Right lobe of liver (tissue), 6 donors: ENCODE measurements at regions not wholly inside any gene's neighbourhood (a gene's known extent, or its start where the extent isn't known, plus 50 kb on each side); places are given as distances from the start of the nearest gene placed in this dataset.

Source experiments
- ATAC-seq, 4 donors: fragments of 200-7000 bp; cut with Tn5 transposase; one replicate each; pipeline ENCODE4 v1.9.1; 2020; ENCODE audit warnings: mild to moderate bottlenecking in 4 of 4, moderate library complexity in 4 of 4
- DNase-seq, 3 donors: peaks; one replicate each; pipeline ENCODE4 v3.0.0-alpha.2; 2020
- H3K27ac ChIP-seq, 3 donors: fragments of 200-600 bp; one replicate each; pipeline ENCODE4 v1.8.0; 2022
- H3K27me3 ChIP-seq, 2 donors: fragments of 200-600 bp; one replicate each; pipeline ENCODE4 v1.8.0; 2022
- H3K36me3 ChIP-seq, 4 donors: fragments of 200-600 bp; sonication (generic) in 1 of 4; one replicate each; pipeline versions ENCODE4 v1.5.1 to v1.8.0; 2017 to 2022; ENCODE audit warnings: control low read depth in 1 of 4
- H3K4me1 ChIP-seq, 4 donors: fragments of 200-600 bp; sonication (generic) in 1 of 4; one replicate each; pipeline versions ENCODE4 v1.5.1 to v1.8.0; 2017 to 2022; ENCODE audit warnings: control low read depth in 1 of 4
- H3K4me3 ChIP-seq, 3 donors: fragments of 200-600 bp; one replicate each; pipeline ENCODE4 v1.8.0; 2022
- H3K9me3 ChIP-seq, 4 donors: fragments of 200-600 bp; sonication (generic) in 1 of 4; one replicate each; pipeline versions ENCODE4 v1.5.1 to v1.8.0; 2017 to 2022; ENCODE audit warnings: control low read depth in 1 of 4
- CTCF ChIP-seq, 4 donors: fragments of 200-600 bp in 3 of 4; fragments of 450-650 bp in 1 of 4; IDR thresholded peaks; one replicate each; pipeline versions ENCODE4 v1.5.1 to v1.8.0; 2016 to 2022; ENCODE audit warnings: antibody characterized with exemption in 4 of 4, mild to moderate bottlenecking in 2 of 4
- POLR2A ChIP-seq: fragments of 450-650 bp; IDR thresholded peaks from one replicate; pipeline ENCODE4 v1.6.1; 2017; ENCODE audit warnings: antibody characterized with exemption, mild to moderate bottlenecking
- WGBS: methylation state at CpG from one replicate; pipeline ENCODE4 v1.1.6; 2018; ENCODE audit warnings: low coverage, low lambda C conversion rate; ENCODE audit not compliant: insufficient coverage; ENCODE audit errors: missing lambda C conversion rate; 5-methylcytosine and 5-hydroxymethylcytosine counted together
- intact Hi-C, 2 donors: fragments of 100-400 bp; cut with DNase I; formaldehyde crosslinking; loops; one replicate each; pipeline versions ENCODE4 v1.11.2 to v1.14.1; 2022
- small RNA-seq, 2 experiments: library from RNA; depleted of rRNA; stranded (forward); fragments of <200 nt; gene quantifications; one replicate each; pipeline ENCODE3, GENCODE V24; 2016
- donor health status: DM: no; HTN: yes; CAD: no.
- donor health status: DM: no; HTN: no; CAD: no.
- donor health status: DM: no; HTN: no; CAD: no.
- donor health status: DM: no; HTN: yes; CAD: no.
- donor health status: DM: no; HTN: yes; CAD: no.

GRCh38 chr2:8628866-8629209, 53.0 kb upstream of the ID2 start:
- no peaks in the 10 kb centered on the region for H3K9me3 ChIP-seq
- peaks cover 0 to 43% (median 15%) of the 10 kb centered on the region in 4 donors for H3K4me1 ChIP-seq
- no peak for TF ChIP-seq CTCF (IDR thresholded peaks at IDR 0.05)
- TF ChIP-seq POLR2A = no peak
- H3K36me3 ChIP-seq = no peaks in the 10 kb centered on the region
- WGBS = 100% methylated on average over 2 of the region's 6 CpGs
- no peak for ATAC-seq
- intact Hi-C loops = no loop called here
- no peak for DNase-seq
- no peak overlapping the region for H3K4me3 ChIP-seq
- no peak overlapping the region for H3K27ac ChIP-seq
- H3K27me3 ChIP-seq = no peaks in the 10 kb centered on the region

- DNase-seq (no peak), ATAC-seq (no peak)
- no peak for TF ChIP-seq CTCF (IDR thresholded peaks at IDR 0.05)
- TF ChIP-seq POLR2A = no peak
- Histone ChIP-seq H3K27me3 (no peaks in the 10 kb centered on the region), H3K4me3 (no peak overlapping the region), H3K27ac (no peak overlapping the region), H3K36me3 (no peaks in the 10 kb centered on the region), H3K4me1 (peaks cover 0 to 43% (median 15%) of the 10 kb centered on the region in 4 donors), H3K9me3 (no peaks in the 10 kb centered on the region)
- intact Hi-C loops = no loop called here
- WGBS = 82% methylated on average over 3 of the region's 4 CpGs
Measured at GRCh38 chr2:8629402-8629801, 52.5 kb upstream of the ID2 start.

GRCh38 chr2:8630676-8631464, 51.0 kb upstream of the ID2 start:
- Histone ChIP-seq H3K36me3 (no peaks in the 10 kb centered on the region), H3K27me3 (no peaks in the 10 kb centered on the region), H3K4me3 (no peak overlapping the region), H3K4me1 (peaks cover 0 to 30% (median 8%) of the 10 kb centered on the region in 4 donors), H3K9me3 (no peaks in the 10 kb centered on the region), H3K27ac (no peak overlapping the region)
- intact Hi-C loops = no loop called here
- TF ChIP-seq CTCF (IDR thresholded peaks at IDR 0.05) = no peak
- TF ChIP-seq POLR2A = no peak
- no peak for DNase-seq
- WGBS = 88% methylated on average over 10 of the region's 21 CpGs
- no peak for ATAC-seq

GRCh38 chr2:8631465-8632005, 50.3 kb upstream of the ID2 start:
- intact Hi-C loops = no loop called here
- Histone ChIP-seq H3K4me3 (no peak overlapping the region), H3K4me1 (peaks cover 0 to 23% (median 5%) of the 10 kb centered on the region in 4 donors), H3K27ac (no peak overlapping the region), H3K27me3 (no peaks in the 10 kb centered on the region), H3K9me3 (no peaks in the 10 kb centered on the region), H3K36me3 (no peaks in the 10 kb centered on the region)
- no peak for TF ChIP-seq POLR2A
- TF ChIP-seq CTCF (IDR thresholded peaks at IDR 0.05) = no peak
- DNase-seq (no peak), ATAC-seq (no peak)
- WGBS = 82% methylated on average over 6 of the region's 10 CpGs

Small RNAs in the stretch of these regions (small RNA-seq; reads per million reads assigned to genes)
- gene AC092580.3 (0 reads per million in 2 experiments), gene RNU6ATAC37P (0 reads per million in 2 experiments), gene SNRPEP5 (0 reads per million in 2 experiments)
